Activated CD4-positive, alpha-beta T cell treated with anti-CD3 and anti-CD28 coated beads, Interleukin-2, amount 10 ng/mL, durations not matched to agents 7 days and 5 days (primary cell): ENCODE measurements at regions not wholly inside any gene's neighbourhood (a gene's known extent, or its start where the extent isn't known, plus 50 kb on each side); places are given as distances from the start of the nearest gene placed in this dataset.

ENCODE experiments used
- CTCF ChIA-PET: fragments of 350-600 bp; sonication (Branson Sonifier 250); formaldehyde crosslinking; loops from one replicate; lab custom pipeline; 2021; ENCODE audit warnings: antibody characterized with exemption; lab: Charles Lee
- POLR2A ChIA-PET: fragments of 350-600 bp; sonication (Branson Sonifier 250); formaldehyde crosslinking; loops from one replicate; lab custom pipeline; 2021; ENCODE audit warnings: antibody characterized with exemption; lab: Charles Lee
- DNase-seq: peaks from one replicate; pipeline ENCODE4 v3.0.0-alpha.2; 2020
- H3K27ac Mint-ChIP-seq: one replicate; pipeline ENCODE4 v1.8.0; 2021; ENCODE audit warnings: mild to moderate bottlenecking, moderate library complexity, mixed read lengths
- H3K27me3 Mint-ChIP-seq: one replicate; pipeline ENCODE4 v1.8.0; 2021; ENCODE audit warnings: mixed read lengths
- H3K36me3 Mint-ChIP-seq: one replicate; pipeline ENCODE4 v1.8.0; 2021; ENCODE audit warnings: low read depth, mixed read lengths
- H3K4me1 Mint-ChIP-seq: one replicate; pipeline ENCODE4 v1.8.0; 2021; ENCODE audit warnings: mixed read lengths
- H3K4me3 Mint-ChIP-seq: one replicate; pipeline ENCODE4 v1.8.0; 2021; ENCODE audit warnings: mild to moderate bottlenecking, moderate library complexity, mixed read lengths
- H3K9me3 Mint-ChIP-seq: one replicate; pipeline ENCODE4 v1.8.0; 2021; ENCODE audit warnings: mixed read lengths

GRCh38 chr10:123952099-123952498 is 60.5 kb upstream of the CPXM2 start:
- Mint-ChIP-seq H3K27ac (no peak overlapping the region), H3K36me3 (no peaks in the 10 kb centered on the region)

GRCh38 chr10:123948030-123948823 is 56.6 kb upstream of the CPXM2 start:
- DNase-seq: no peak
- H3K27me3 Mint-ChIP-seq: peaks cover 2% of the 10 kb centered on the region
- no peaks in the 10 kb centered on the region for H3K4me1 Mint-ChIP-seq
- H3K4me3 Mint-ChIP-seq: no peak overlapping the region
- CTCF ChIA-PET: no interaction called here
- no peak overlapping the region for H3K27ac Mint-ChIP-seq
- no peaks in the 10 kb centered on the region for H3K9me3 Mint-ChIP-seq
- H3K36me3 Mint-ChIP-seq: no peaks in the 10 kb centered on the region
- POLR2A ChIA-PET: no interaction called here

More at GRCh38 chr10:123952099-123952498, 60.5 kb upstream of the CPXM2 start:
- H3K9me3 Mint-ChIP-seq: no peaks in the 10 kb centered on the region
- no peaks in the 10 kb centered on the region for H3K4me1 Mint-ChIP-seq
- POLR2A ChIA-PET: no interaction called here
- H3K27me3 Mint-ChIP-seq: peaks cover 2% of the 10 kb centered on the region
- CTCF ChIA-PET: no interaction called here
- H3K4me3 Mint-ChIP-seq: no peak overlapping the region
- DNase-seq: no peak

- H3K4me3 Mint-ChIP-seq: no peak overlapping the region
- CTCF ChIA-PET: interaction anchor here (0.6 kb wide), 1 partner anchor 1943 kb away, joined by 4 read pairs; no protein-coding TSS in a partner anchor
- no peaks in the 10 kb centered on the region for H3K4me1 Mint-ChIP-seq
- no peaks in the 10 kb centered on the region for H3K9me3 Mint-ChIP-seq
- DNase-seq: no peak
- H3K36me3 Mint-ChIP-seq: no peaks in the 10 kb centered on the region
- H3K27ac Mint-ChIP-seq: no peak overlapping the region
- POLR2A ChIA-PET: no interaction called here
- H3K27me3 Mint-ChIP-seq: peaks cover 2% of the 10 kb centered on the region
Observed at GRCh38 chr10:123945325-123945920, 53.8 kb upstream of the CPXM2 start.

- ChIA-PET POLR2A (no interaction called here), CTCF (no interaction called here)
- no peak for DNase-seq
- Mint-ChIP-seq H3K27me3 (peaks cover 2% of the 10 kb centered on the region), H3K36me3 (no peaks in the 10 kb centered on the region), H3K4me1 (no peaks in the 10 kb centered on the region), H3K9me3 (no peaks in the 10 kb centered on the region), H3K27ac (no peak overlapping the region), H3K4me3 (no peak overlapping the region)
Observed at GRCh38 chr10:123944661-123945060, 53.1 kb upstream of the CPXM2 start.

- Mint-ChIP-seq H3K27me3 (peaks cover 2% of the 10 kb centered on the region), H3K27ac (no peak overlapping the region), H3K4me1 (no peaks in the 10 kb centered on the region), H3K9me3 (no peaks in the 10 kb centered on the region), H3K4me3 (no peak overlapping the region), H3K36me3 (no peaks in the 10 kb centered on the region)
- POLR2A ChIA-PET: no interaction called here
- CTCF ChIA-PET: no interaction called here
- DNase-seq: no peak
Observed at GRCh38 chr10:123943307-123943706, 51.7 kb upstream of the CPXM2 start.

- no peaks in the 10 kb centered on the region for H3K9me3 Mint-ChIP-seq
- ChIA-PET CTCF (no interaction called here), POLR2A (no interaction called here)
- no peak for DNase-seq
- peaks cover 2% of the 10 kb centered on the region for H3K27me3 Mint-ChIP-seq
- H3K4me1 Mint-ChIP-seq: no peaks in the 10 kb centered on the region
- H3K36me3 Mint-ChIP-seq: no peaks in the 10 kb centered on the region
- H3K27ac Mint-ChIP-seq: no peak overlapping the region
- no peak overlapping the region for H3K4me3 Mint-ChIP-seq
Observed at GRCh38 chr10:123942114-123942861, 50.7 kb upstream of the CPXM2 start.
